GM18498 (cell line): ENCODE measurements at regions not wholly inside any gene's neighbourhood (a gene's known extent, or its start where the extent isn't known, plus 50 kb on each side); places are given as distances from the start of the nearest gene placed in this dataset.

Experiments used
- ATAC-seq: cut with Tn5 transposase; IDR thresholded peaks from one replicate; pipeline ENCODE4 v1.9.1; 2021; ENCODE audit warnings: mild to moderate bottlenecking, moderate library complexity; ENCODE audit not compliant: unreplicated experiment

GRCh38 chr15:100718075-100718980 is 115.9 kb downstream of the ASB7 start:
- no peak for ATAC-seq

GRCh38 chr15:100720406-100720967 is 118.1 kb downstream of the ASB7 start:
- ATAC-seq = no peak

- ATAC-seq = no peak
These were observed 119.6 kb downstream of the ASB7 start for GRCh38 chr15:100721758-100722550.

- ATAC-seq = no peak
These were observed 120.3 kb downstream of the ASB7 start for GRCh38 chr15:100722551-100723314.

- ATAC-seq = no peak
These were observed 121.0 kb downstream of the ASB7 start for GRCh38 chr15:100723315-100723801.

- no peak for ATAC-seq
These were observed 123.0 kb downstream of the ASB7 start for GRCh38 chr15:100725121-100726069.

GRCh38 chr15:100726070-100726420 is 123.7 kb downstream of the ASB7 start:
- no peak for ATAC-seq

GRCh38 chr15:100726421-100727190 is 124.2 kb downstream of the ASB7 start:
- no peak for ATAC-seq

GRCh38 chr15:100727291-100727851 is 125.0 kb downstream of the ASB7 start:
- ATAC-seq = no peak

GRCh38 chr15:100728371-100729201 is 126.2 kb downstream of the ASB7 start:
- ATAC-seq = no peak

GRCh38 chr15:100729461-100729860 is 127.1 kb downstream of the ASB7 start:
- ATAC-seq = no peak

- no peak for ATAC-seq
These were observed 127.7 kb downstream of the ASB7 start for GRCh38 chr15:100730129-100730528.

- no peak for ATAC-seq
These were observed 128.4 kb downstream of the ASB7 start for GRCh38 chr15:100730655-100731266.

- no peak for ATAC-seq
These were observed 129.1 kb downstream of the ASB7 start for GRCh38 chr15:100731267-100732152.

GRCh38 chr15:100732211-100733055 is 130.0 kb downstream of the ASB7 start:
- no peak for ATAC-seq
